Hepatocyte (in vitro differentiated cells): ENCODE measurements at regions not wholly inside any gene's neighbourhood (a gene's known extent, or its start where the extent isn't known, plus 50 kb on each side); places are given as distances from the start of the nearest gene placed in this dataset.

ENCODE experiments used
- DNase-seq: peaks from one replicate; pipeline ENCODE4 v3.0.0-alpha.2; 2016; ENCODE audit warnings: low spot score
- H2AFZ ChIP-seq: fragments of 200-600 bp; sonication (generic); 2 replicates; pipeline ENCODE4 v1.6.0; 2016; ENCODE audit warnings: antibody characterized with exemption, mild to moderate bottlenecking
- H3K27ac ChIP-seq: fragments of 200-600 bp; sonication (generic); 2 replicates; pipeline ENCODE4 v1.5.1; 2016; ENCODE audit warnings: mild to moderate bottlenecking
- H3K27me3 ChIP-seq: fragments of 200-600 bp; sonication (generic); 2 replicates; pipeline ENCODE4 v1.6.1; 2016
- H3K36me3 ChIP-seq: fragments of 200-600 bp; sonication (generic); replicated peaks from 2 replicates; pipeline ENCODE4 v1.5.1; 2016; ENCODE audit warnings: low read depth; ENCODE audit not compliant: insufficient read depth
- H3K4me1 ChIP-seq: fragments of 200-600 bp; sonication (generic); 2 replicates; pipeline ENCODE4 v1.5.1; 2016; ENCODE audit warnings: mild to moderate bottlenecking, moderate library complexity; ENCODE audit not compliant: insufficient read depth
- H3K4me2 ChIP-seq: fragments of 200-600 bp; sonication (generic); 2 replicates; pipeline ENCODE4 v1.6.0; 2016
- H3K4me3 ChIP-seq: fragments of 200-600 bp; sonication (generic); 2 replicates; pipeline ENCODE4 v1.5.1; 2016; ENCODE audit warnings: mild to moderate bottlenecking
- H3K79me2 ChIP-seq: fragments of 200-600 bp; sonication (generic); 2 replicates; pipeline ENCODE4 v1.6.0; 2017; ENCODE audit warnings: mild to moderate bottlenecking
- H3K9me2 ChIP-seq: fragments of 200-600 bp; sonication (generic); replicated peaks from 2 replicates; pipeline ENCODE4 v1.6.0; 2017; ENCODE audit warnings: mild to moderate bottlenecking; ENCODE audit not compliant: insufficient read depth
- H3K9me3 ChIP-seq: fragments of 200-600 bp; sonication (generic); 2 replicates; pipeline ENCODE4 v1.5.1; 2016; ENCODE audit warnings: low read depth, mild to moderate bottlenecking
- H4K20me1 ChIP-seq: fragments of 200-600 bp; sonication (generic); 2 replicates; pipeline ENCODE4 v1.6.0; 2016; ENCODE audit warnings: mild to moderate bottlenecking; ENCODE audit not compliant: insufficient read depth, poor library complexity, severe bottlenecking
- CTCF ChIP-seq: fragments of 200-600 bp; sonication (generic); IDR thresholded peaks from 2 replicates; pipeline ENCODE4 v1.5.1; 2016; ENCODE audit warnings: antibody characterized with exemption, mild to moderate bottlenecking; ENCODE audit not compliant: poor library complexity
- EZH2 ChIP-seq: fragments of 200-600 bp; sonication (generic); IDR thresholded peaks from 2 replicates; pipeline ENCODE4 v1.6.1; 2016; ENCODE audit warnings: antibody characterized with exemption, mild to moderate bottlenecking, borderline replicate concordance
- EZH2phosphoT487 ChIP-seq: fragments of 200-600 bp; sonication (generic); IDR thresholded peaks from one replicate; pipeline ENCODE4 v1.6.1; 2018; ENCODE audit warnings: antibody characterized with exemption, mild to moderate bottlenecking, low read depth, moderate library complexity; ENCODE audit not compliant: unreplicated experiment, severe bottlenecking
- WGBS: methylation state at CpG from one replicate; pipeline ENCODE4 v1.1.6; 2016; ENCODE audit warnings: low lambda C conversion rate; ENCODE audit errors: missing lambda C conversion rate; 5-methylcytosine and 5-hydroxymethylcytosine counted together

- H3K4me2 ChIP-seq, result no peak overlapping the region
- no peak overlapping the region for H3K4me3 ChIP-seq
- 90% methylated on average over 2 of the region's 2 CpGs for WGBS
- H2AFZ ChIP-seq, result no peak overlapping the region
- no peaks in the 10 kb centered on the region for H3K79me2 ChIP-seq
- H3K9me2 ChIP-seq, result no peaks in the 10 kb centered on the region
- no peaks in the 10 kb centered on the region for H3K4me1 ChIP-seq
- no peak for DNase-seq
- no peaks in the 10 kb centered on the region for H3K36me3 ChIP-seq
- no peaks in the 10 kb centered on the region for H4K20me1 ChIP-seq
- H3K27ac ChIP-seq, result no peak overlapping the region
- no peaks in the 10 kb centered on the region for H3K27me3 ChIP-seq
- TF ChIP-seq EZH2phosphoT487 (no peak), CTCF (no peak), EZH2 (no peak)
- no peaks in the 10 kb centered on the region for H3K9me3 ChIP-seq
Observed at GRCh38 chr18:2400701-2401196, 170.6 kb downstream of the METTL4 start.

GRCh38 chr18:2402084-2402483, 169.2 kb downstream of the METTL4 start:
- DNase-seq, result no peak
- Histone ChIP-seq H3K36me3 (no peaks in the 10 kb centered on the region), H4K20me1 (no peaks in the 10 kb centered on the region), H3K4me1 (no peaks in the 10 kb centered on the region), H3K4me2 (no peak overlapping the region), H3K27ac (no peak overlapping the region), H3K4me3 (no peak overlapping the region), H3K79me2 (no peaks in the 10 kb centered on the region), H2AFZ (no peak overlapping the region), H3K9me3 (no peaks in the 10 kb centered on the region), H3K27me3 (no peaks in the 10 kb centered on the region), H3K9me2 (no peaks in the 10 kb centered on the region)
- TF ChIP-seq EZH2 (no peak), EZH2phosphoT487 (no peak), CTCF (no peak)
- 79% methylated on average over 1 of the region's 1 CpG for WGBS

GRCh38 chr18:2406544-2406943, 164.8 kb downstream of the METTL4 start:
- TF ChIP-seq EZH2 (no peak), EZH2phosphoT487 (no peak), CTCF (no peak)
- Histone ChIP-seq H2AFZ (no peak overlapping the region), H3K36me3 (no peaks in the 10 kb centered on the region), H3K27me3 (no peaks in the 10 kb centered on the region), H4K20me1 (no peaks in the 10 kb centered on the region), H3K9me3 (no peaks in the 10 kb centered on the region), H3K79me2 (no peaks in the 10 kb centered on the region), H3K9me2 (no peaks in the 10 kb centered on the region), H3K4me1 (peaks cover 7% of the 10 kb centered on the region), H3K4me3 (no peak overlapping the region), H3K4me2 (no peak overlapping the region), H3K27ac (peak overlapping the region; percentile 21)
- 72% methylated on average over 2 of the region's 2 CpGs for WGBS
- DNase-seq, result peak; percentile 12

GRCh38 chr18:2407961-2408360, 163.3 kb downstream of the METTL4 start:
- Histone ChIP-seq H3K79me2 (no peaks in the 10 kb centered on the region), H2AFZ (no peak overlapping the region), H3K4me2 (no peak overlapping the region), H3K27ac (no peak overlapping the region), H3K4me3 (no peak overlapping the region), H3K9me3 (no peaks in the 10 kb centered on the region), H3K36me3 (no peaks in the 10 kb centered on the region), H3K9me2 (no peaks in the 10 kb centered on the region), H3K27me3 (no peaks in the 10 kb centered on the region), H3K4me1 (peaks cover 10% of the 10 kb centered on the region), H4K20me1 (no peaks in the 10 kb centered on the region)
- no peak for DNase-seq
- TF ChIP-seq CTCF (no peak), EZH2 (no peak), EZH2phosphoT487 (no peak)
- WGBS, result 85% methylated on average over 1 of the region's 1 CpG
